Nephron progenitor cell (in vitro differentiated cells): ENCODE measurements at regions not wholly inside any gene's neighbourhood (a gene's known extent, or its start where the extent isn't known, plus 50 kb on each side); places are given as distances from the start of the nearest gene placed in this dataset.

Source experiments
- DNase-seq: peaks from one replicate; pipeline ENCODE4 v3.0.0; 2021
- H3K27ac Mint-ChIP-seq: 2 replicates; pipeline ENCODE4 v1.8.0; 2021; ENCODE audit warnings: mild to moderate bottlenecking, moderate library complexity, mixed read lengths
- H3K27me3 Mint-ChIP-seq: 2 replicates; pipeline ENCODE4 v1.8.0; 2021; ENCODE audit warnings: mild to moderate bottlenecking, low read depth, mixed read lengths; ENCODE audit not compliant: poor library complexity
- H3K36me3 Mint-ChIP-seq: 2 replicates; pipeline ENCODE4 v1.8.0; 2021; ENCODE audit warnings: low read depth, mixed read lengths
- H3K4me1 Mint-ChIP-seq: 2 replicates; pipeline ENCODE4 v1.8.0; 2021; ENCODE audit warnings: mixed read lengths
- H3K4me3 Mint-ChIP-seq: 2 replicates; pipeline ENCODE4 v1.8.0; 2021; ENCODE audit warnings: mild to moderate bottlenecking, moderate library complexity, mixed read lengths
- H3K9me3 Mint-ChIP-seq: 2 replicates; pipeline ENCODE4 v1.8.0; 2021; ENCODE audit warnings: mild to moderate bottlenecking, moderate library complexity, mixed read lengths
- CTCF ChIP-seq: fragments of 200-600 bp; sonication (generic); IDR thresholded peaks from 2 replicates; pipeline ENCODE4 v1.5.0; 2021; ENCODE audit warnings: antibody characterized with exemption

- no peak for DNase-seq
- no peak overlapping the region for H3K27ac Mint-ChIP-seq
- H3K27me3 Mint-ChIP-seq: peaks cover 18% of the 10 kb centered on the region
- H3K9me3 Mint-ChIP-seq: peaks cover 11% of the 10 kb centered on the region
- peaks cover 12% of the 10 kb centered on the region for H3K4me1 Mint-ChIP-seq
- no peak for TF ChIP-seq CTCF
- no peak overlapping the region for H3K4me3 Mint-ChIP-seq
- no peaks in the 10 kb centered on the region for H3K36me3 Mint-ChIP-seq
These were observed 74.5 kb upstream of the LARS2 start for GRCh38 chr3:45313743-45314403.

GRCh38 chr3:45317710-45318109 is 70.7 kb upstream of the LARS2 start:
- no peak for TF ChIP-seq CTCF
- Mint-ChIP-seq H3K4me1 (peaks cover 12% of the 10 kb centered on the region), H3K27ac (peak overlapping the region; percentile 15), H3K36me3 (no peaks in the 10 kb centered on the region), H3K9me3 (peaks cover 11% of the 10 kb centered on the region), H3K27me3 (peaks cover 9% of the 10 kb centered on the region), H3K4me3 (no peak overlapping the region)
- no peak for DNase-seq

GRCh38 chr3:45318689-45319088 is 69.7 kb upstream of the LARS2 start:
- Mint-ChIP-seq H3K36me3 (no peaks in the 10 kb centered on the region), H3K9me3 (peaks cover 8% of the 10 kb centered on the region), H3K4me3 (no peak overlapping the region), H3K4me1 (peaks cover 12% of the 10 kb centered on the region), H3K27ac (no peak overlapping the region), H3K27me3 (peaks cover 5% of the 10 kb centered on the region)
- no peak for DNase-seq
- no peak for TF ChIP-seq CTCF

- Mint-ChIP-seq H3K4me3 (no peak overlapping the region), H3K27me3 (peaks cover 6% of the 10 kb centered on the region), H3K9me3 (peaks cover 5% of the 10 kb centered on the region), H3K27ac (peak overlapping the region; percentile 59), H3K4me1 (peaks cover 12% of the 10 kb centered on the region), H3K36me3 (no peaks in the 10 kb centered on the region)
- TF ChIP-seq CTCF: no peak
- no peak for DNase-seq
These were observed 69.0 kb upstream of the LARS2 start for GRCh38 chr3:45319231-45319995.

- Mint-ChIP-seq H3K9me3 (peaks cover 3% of the 10 kb centered on the region), H3K27ac (no peak overlapping the region), H3K4me1 (peaks cover 12% of the 10 kb centered on the region), H3K36me3 (no peaks in the 10 kb centered on the region), H3K4me3 (no peak overlapping the region), H3K27me3 (peaks cover 6% of the 10 kb centered on the region)
- DNase-seq: no peak
- TF ChIP-seq CTCF: no peak
These were observed 68.4 kb upstream of the LARS2 start for GRCh38 chr3:45319996-45320305.

- Mint-ChIP-seq H3K27ac (no peak overlapping the region), H3K4me3 (no peak overlapping the region), H3K36me3 (no peaks in the 10 kb centered on the region), H3K9me3 (no peaks in the 10 kb centered on the region), H3K4me1 (peaks cover 12% of the 10 kb centered on the region), H3K27me3 (peaks cover 10% of the 10 kb centered on the region)
- TF ChIP-seq CTCF: no peak
- DNase-seq: no peak
These were observed 67.4 kb upstream of the LARS2 start for GRCh38 chr3:45320986-45321385.
